ENCODE measurements at regions not wholly inside any gene's neighbourhood (a gene's known extent, or its start where the extent isn't known, plus 50 kb on each side); places are given as distances from the start of the nearest gene placed in this dataset.

GRCh38 chr4:27194599-27195176, 334.0 kb downstream of the STIM2 start:
- CTCF ChIA-PET: no interaction called here
- DNase-seq (ENCODE audit: extremely low spot score): no peak
- TF ChIP-seq CTCF (IDR thresholded peaks at IDR 0.05; ENCODE audit: control extremely low read depth, extremely low read depth, low read depth, missing control alignments): no peak
- POLR2A ChIA-PET: no interaction called here

- no peak for TF ChIP-seq CTCF (IDR thresholded peaks at IDR 0.05; ENCODE audit: control extremely low read depth, extremely low read depth, low read depth, missing control alignments)
- ChIA-PET POLR2A (no interaction called here), CTCF (no interaction called here)
- no peak for DNase-seq (ENCODE audit: extremely low spot score)
These were observed 337.6 kb downstream of the STIM2 start for GRCh38 chr4:27198246-27198645.

GRCh38 chr4:27198971-27199370, 338.3 kb downstream of the STIM2 start:
- TF ChIP-seq CTCF (IDR thresholded peaks at IDR 0.05; ENCODE audit: control extremely low read depth, extremely low read depth, low read depth, missing control alignments): no peak

GRCh38 chr4:27206009-27206408, 345.4 kb downstream of the STIM2 start:
- CTCF ChIA-PET: no interaction called here
- no peak for DNase-seq (ENCODE audit: extremely low spot score)
- POLR2A ChIA-PET: no interaction called here
- TF ChIP-seq CTCF (IDR thresholded peaks at IDR 0.05; ENCODE audit: control extremely low read depth, extremely low read depth, low read depth, missing control alignments): no peak

More at GRCh38 chr4:27198971-27199370, 338.3 kb downstream of the STIM2 start:
- ChIA-PET CTCF (interaction anchor here (1.2 kb wide), 1 partner anchor 10 kb away, joined by 3 read pairs; no protein-coding TSS in a partner anchor), POLR2A (no interaction called here)
- no peak for DNase-seq (ENCODE audit: extremely low spot score)

- POLR2A ChIA-PET: no interaction called here
These were observed 350.3 kb downstream of the STIM2 start for GRCh38 chr4:27210956-27211355.

GRCh38 chr4:27214010-27214409, 353.4 kb downstream of the STIM2 start:
- POLR2A ChIA-PET: no interaction called here
- no peak for DNase-seq (ENCODE audit: extremely low spot score)
- CTCF ChIA-PET: interaction anchor here (1.3 kb wide), 1 partner anchor 37 kb away, joined by 3 read pairs; no protein-coding TSS in a partner anchor
- TF ChIP-seq CTCF (IDR thresholded peaks at IDR 0.05; ENCODE audit: control extremely low read depth, extremely low read depth, low read depth, missing control alignments): no peak

More at GRCh38 chr4:27210956-27211355, 350.3 kb downstream of the STIM2 start:
- DNase-seq (ENCODE audit: extremely low spot score): no peak
- no peak for TF ChIP-seq CTCF (IDR thresholded peaks at IDR 0.05; ENCODE audit: control extremely low read depth, extremely low read depth, low read depth, missing control alignments)
- CTCF ChIA-PET: no interaction called here
